ENCODE measurements at regions not wholly inside any gene's neighbourhood (a gene's known extent, or its start where the extent isn't known, plus 50 kb on each side); places are given as distances from the start of the nearest gene placed in this dataset.
"Not testable (repeated sequence)": the region's sequence is repeated elsewhere in the genome, so short reads cannot be mapped to it uniquely, and the experiment has no call there.

DNA sequence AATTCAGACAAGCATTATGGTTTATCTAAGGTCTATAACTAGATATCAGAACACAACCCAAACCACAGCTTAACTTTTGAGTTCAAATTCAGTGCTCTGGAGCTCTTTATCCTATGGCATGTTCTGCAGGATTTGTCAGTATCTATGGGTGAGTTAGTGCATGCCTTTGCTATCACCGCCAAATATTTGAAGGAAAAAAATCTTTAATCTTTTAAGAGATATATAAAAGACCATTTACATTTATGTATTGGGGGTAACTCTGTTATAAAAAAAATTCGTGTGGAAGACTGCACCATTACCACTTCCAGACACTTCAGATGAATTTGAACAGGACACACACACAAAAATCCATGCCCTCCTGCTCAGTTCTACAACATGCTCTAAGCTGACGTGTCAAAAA, 313.5 kb upstream of the CHORDC1 start:
- DNase-seq (ENCODE audit: low spot score) = no peak

GRCh38 chr11:90532125-90532524, 309.3 kb upstream of the CHORDC1 start:
- no peak for DNase-seq (ENCODE audit: low spot score)

DNA sequence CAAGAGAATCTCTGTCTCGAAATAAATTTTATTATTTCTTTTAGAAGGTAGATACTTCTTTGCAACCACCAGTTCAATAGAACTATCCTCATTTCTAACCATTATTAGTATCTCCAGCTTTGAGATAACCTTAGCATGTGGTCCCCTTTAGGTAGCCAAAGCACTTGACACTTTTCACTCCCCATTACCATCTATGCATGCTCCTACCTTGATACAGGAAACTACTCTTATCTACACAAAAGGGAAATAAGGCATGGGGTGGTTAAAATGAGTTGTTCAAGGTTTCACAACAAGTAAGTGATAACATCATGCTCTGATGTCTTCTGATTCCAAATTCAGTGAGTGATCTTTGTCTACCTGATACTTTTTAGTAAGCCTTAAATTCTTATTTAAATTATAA, 308.2 kb upstream of the CHORDC1 start:
- no peak for DNase-seq (ENCODE audit: low spot score)

DNA sequence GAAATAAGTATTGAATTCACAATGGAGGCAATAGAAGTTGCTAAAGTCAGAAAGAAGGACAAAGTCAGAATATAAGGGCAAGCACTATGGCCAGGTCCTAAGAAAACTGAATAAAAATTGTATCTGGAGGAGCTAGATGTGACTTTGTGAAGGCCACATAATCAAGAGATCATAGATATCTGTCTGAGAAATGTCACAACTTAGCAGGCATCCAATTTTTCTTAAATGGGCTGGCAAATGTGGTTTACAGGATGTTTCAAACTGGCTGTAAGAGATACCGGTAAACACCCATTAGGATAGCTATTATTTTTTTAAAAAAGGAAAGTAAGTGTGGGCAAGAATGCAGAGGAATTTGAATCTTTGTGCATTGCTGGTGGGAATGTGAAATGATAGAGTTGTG, 303.1 kb upstream of the CHORDC1 start:
- no peak for DNase-seq (ENCODE audit: low spot score)

DNA sequence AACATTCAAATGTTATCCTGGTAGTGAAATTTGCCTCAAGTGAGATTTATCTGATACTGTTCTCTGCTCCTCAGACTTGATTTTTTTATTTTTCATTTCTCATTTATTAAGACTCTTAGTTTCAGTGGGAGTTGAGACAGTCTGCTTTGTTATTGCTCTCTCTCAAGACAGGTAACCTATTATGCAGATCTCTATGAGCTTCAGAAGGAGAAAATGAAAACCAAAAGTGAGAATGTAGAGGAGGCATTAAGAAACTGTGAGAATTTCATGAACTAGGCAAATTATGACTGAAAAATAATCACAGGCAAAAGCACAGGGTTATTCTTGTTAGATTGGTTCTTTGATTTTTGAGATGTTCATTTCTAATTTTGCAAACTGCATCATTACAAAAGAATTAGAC, 290.0 kb upstream of the CHORDC1 start:
- no peak for DNase-seq (ENCODE audit: low spot score)

DNA sequence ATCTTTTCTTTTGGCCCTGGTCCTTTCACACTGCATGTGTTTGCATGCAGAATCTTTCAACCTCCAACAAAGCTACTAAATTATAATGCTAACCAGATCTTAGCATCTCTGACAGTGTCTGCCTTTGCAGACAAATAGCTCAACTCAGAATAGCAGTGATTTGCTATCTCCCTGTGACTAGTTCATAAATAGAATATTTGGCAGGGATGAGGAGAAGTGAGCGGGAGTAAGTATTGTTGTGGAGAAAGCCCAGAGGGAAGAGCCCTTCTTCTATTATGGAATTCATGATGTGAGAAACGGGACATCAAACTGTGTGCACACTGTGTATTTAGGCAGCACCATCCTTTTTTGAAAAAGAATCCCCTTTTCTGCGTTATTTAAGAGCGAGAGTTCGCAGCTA, 288.0 kb upstream of the CHORDC1 start:
- no peak for DNase-seq (ENCODE audit: low spot score)

GRCh38 chr11:90500922-90501568, 278.2 kb upstream of the CHORDC1 start:
- DNase-seq (ENCODE audit: low spot score) = no peak

- DNase-seq (ENCODE audit: low spot score) = no peak
These were observed 273.9 kb upstream of the CHORDC1 start for GRCh38 chr11:90496722-90497121.

DNA sequence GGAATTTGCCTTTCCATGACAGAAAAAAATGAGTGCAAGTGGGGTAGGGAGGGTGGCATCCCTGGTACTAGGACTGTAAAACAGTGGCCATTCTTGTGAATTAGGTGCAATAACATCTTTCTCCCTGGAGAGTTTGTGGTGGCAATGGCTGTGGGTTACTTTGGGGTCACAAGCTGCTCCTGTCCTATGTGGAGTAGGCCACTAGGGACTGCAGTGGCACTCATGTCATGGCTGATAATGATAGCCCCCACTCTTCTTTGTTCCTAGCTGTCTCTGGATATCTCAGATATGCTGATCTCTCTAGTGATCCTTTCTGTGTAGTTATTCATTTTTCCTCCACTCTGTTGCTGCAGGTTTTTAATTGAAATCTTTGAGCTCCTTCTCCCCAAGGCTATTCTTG, 270.5 kb upstream of the CHORDC1 start:
- no peak for DNase-seq (ENCODE audit: low spot score)

- no peak for DNase-seq (ENCODE audit: low spot score)
These were observed 268.6 kb upstream of the CHORDC1 start for GRCh38 chr11:90491466-90491865.

- DNase-seq (ENCODE audit: low spot score) = peak; percentile 51
These were observed 253.7 kb upstream of the CHORDC1 start for GRCh38 chr11:90476442-90477007.

GRCh38 chr11:90468923-90469322, 246.1 kb upstream of the CHORDC1 start:
- DNase-seq (ENCODE audit: low spot score) = no peak

DNA sequence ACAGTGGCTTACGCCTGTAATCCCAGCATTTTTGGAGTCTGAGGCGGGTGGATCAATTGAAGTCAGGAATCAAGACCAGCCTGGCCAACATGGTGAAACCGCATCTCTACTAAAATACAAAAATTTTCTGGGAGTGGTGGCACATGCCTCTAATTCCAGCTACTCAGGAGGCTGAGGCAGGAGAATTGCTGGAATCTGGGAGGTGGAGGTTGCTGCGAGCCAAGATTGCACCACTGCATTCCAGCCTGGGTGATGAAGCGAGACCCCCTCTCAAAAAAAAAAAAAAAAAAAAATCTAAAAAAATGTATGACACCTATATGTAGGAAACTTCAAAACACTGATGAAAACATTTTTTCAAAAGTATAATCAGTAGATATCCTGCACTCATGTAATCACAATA, 242.7 kb upstream of the CHORDC1 start:
- no peak for DNase-seq (ENCODE audit: low spot score)

GRCh38 chr11:90455347-90455920, 232.6 kb upstream of the CHORDC1 start:
- DNase-seq (ENCODE audit: low spot score) = not testable (repeated sequence)

- no peak for DNase-seq (ENCODE audit: low spot score)
These were observed 230.7 kb upstream of the CHORDC1 start for GRCh38 chr11:90453525-90453924.

DNA sequence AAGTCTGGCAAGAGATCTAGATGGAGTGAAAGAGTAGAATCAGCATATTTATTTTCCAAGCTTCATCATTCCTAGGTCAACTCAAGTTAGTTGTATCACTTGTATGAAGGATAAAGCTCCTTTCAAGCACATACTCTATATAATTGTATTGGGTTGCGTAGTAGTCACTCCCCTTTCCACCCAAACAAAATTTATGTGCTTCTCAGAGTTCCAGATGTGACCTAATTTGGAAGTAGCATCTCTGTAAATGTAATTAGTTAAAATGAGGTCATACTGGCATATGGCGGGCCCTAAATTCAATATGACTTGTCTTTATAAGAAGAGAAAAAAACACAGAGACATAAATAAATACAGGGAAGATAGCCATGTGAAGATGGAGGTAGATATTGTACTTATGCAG, 226.8 kb upstream of the CHORDC1 start:
- DNase-seq (ENCODE audit: low spot score) = no peak

GRCh38 chr11:90448256-90448655, 225.4 kb upstream of the CHORDC1 start:
- DNase-seq (ENCODE audit: low spot score) = no peak

DNA sequence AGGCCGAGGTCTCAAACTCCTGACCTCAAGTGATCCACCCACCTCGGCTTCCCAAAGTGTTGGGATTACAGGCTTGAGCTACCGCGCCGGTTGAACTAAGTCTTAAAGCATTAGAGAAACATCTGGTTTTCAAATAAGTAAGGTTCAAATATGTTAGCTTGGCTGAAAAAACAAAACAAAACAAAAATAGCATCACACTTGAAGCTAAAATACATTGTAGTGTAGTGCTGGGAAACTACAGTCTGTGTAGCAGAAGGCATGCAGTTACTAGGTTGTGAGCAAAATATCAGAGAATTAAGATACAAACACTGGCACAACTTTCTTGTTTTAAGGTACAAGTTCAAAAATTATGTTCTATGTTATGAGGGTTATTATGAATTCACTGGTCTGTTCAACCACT, 224.8 kb upstream of the CHORDC1 start:
- no peak for DNase-seq (ENCODE audit: low spot score)

- DNase-seq (ENCODE audit: low spot score) = no peak
These were observed 223.4 kb upstream of the CHORDC1 start for GRCh38 chr11:90446207-90446606.

GRCh38 chr11:90438069-90438468, 215.2 kb upstream of the CHORDC1 start:
- no peak for DNase-seq (ENCODE audit: low spot score)

DNA sequence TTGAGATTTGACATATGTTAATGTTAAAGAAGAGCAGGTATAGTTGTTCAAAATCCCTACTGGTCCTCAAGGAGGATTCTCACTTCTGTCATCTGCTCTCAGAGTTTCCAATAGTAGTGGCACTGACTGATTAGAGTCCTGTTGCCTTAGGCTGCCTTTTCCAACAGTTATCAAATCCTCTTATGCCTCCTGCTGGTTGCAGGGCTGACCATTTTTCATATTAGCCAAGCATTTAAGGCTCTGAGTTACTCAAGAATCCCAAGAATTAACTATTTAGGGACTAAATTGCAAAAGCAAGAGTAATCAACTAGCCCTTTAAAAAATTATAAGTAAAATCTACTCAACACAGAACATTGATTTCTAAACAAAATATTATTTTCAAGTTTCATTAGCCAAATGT, 212.0 kb upstream of the CHORDC1 start:
- peak; percentile 22 for DNase-seq (ENCODE audit: low spot score)

- no peak for DNase-seq (ENCODE audit: low spot score)
These were observed 206.0 kb upstream of the CHORDC1 start for GRCh38 chr11:90428836-90429235.

GRCh38 chr11:90426442-90426841, 203.6 kb upstream of the CHORDC1 start:
- no peak for DNase-seq (ENCODE audit: low spot score)

DNA sequence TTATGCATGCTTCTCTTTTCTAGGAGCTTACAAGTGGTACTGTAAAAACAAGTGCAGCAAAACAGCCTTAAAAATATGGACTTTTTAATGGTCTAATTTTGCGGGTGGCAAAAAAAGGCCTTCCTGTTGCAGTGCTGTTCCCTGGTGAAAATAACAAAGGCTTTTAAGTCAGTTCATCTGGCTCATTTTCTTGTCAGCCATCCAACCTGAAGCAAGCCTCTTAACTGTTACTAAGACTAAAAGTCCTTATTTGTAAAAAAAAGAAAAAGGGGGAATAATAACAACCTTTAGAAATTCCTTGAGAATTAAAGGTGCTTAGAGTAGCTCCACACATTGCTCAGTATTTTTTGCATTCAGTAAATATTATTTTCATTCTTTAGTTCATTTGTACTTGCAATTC, 200.5 kb upstream of the CHORDC1 start:
- peak; percentile 17 for DNase-seq (ENCODE audit: low spot score)
